ENCODE measurements at regions not wholly inside any gene's neighbourhood (a gene's known extent, or its start where the extent isn't known, plus 50 kb on each side); places are given as distances from the start of the nearest gene placed in this dataset.
"Not testable (repeated sequence)": the region's sequence is repeated elsewhere in the genome, so short reads cannot be mapped to it uniquely, and the experiment has no call there.

DNA sequence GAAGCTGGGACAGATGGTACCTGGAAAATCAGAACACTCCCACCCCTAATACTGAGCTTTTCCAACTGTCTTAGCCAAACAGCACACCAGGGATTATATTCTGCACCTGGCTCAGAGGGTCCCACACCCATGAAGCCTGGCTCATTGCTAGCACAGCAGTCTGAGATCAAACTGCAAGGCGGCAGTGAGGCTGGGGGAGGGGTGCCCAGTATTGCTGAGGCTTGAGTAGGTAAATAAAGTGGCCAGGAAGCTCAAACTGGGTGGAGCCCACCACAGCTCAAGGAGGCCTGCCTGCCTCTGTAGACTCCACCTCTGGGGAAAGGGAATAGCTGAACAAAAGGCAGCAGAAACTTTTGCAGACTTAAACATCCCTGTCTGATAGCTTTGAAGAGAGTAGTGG lies 403.3 kb downstream of the MBD2 start:
- DNase-seq (ENCODE audit: extremely low read depth, low read depth): not testable (repeated sequence)

GRCh38 chr18:53819671-53820070 lies 404.8 kb downstream of the MBD2 start:
- no peak for DNase-seq (ENCODE audit: extremely low read depth, low read depth)

DNA sequence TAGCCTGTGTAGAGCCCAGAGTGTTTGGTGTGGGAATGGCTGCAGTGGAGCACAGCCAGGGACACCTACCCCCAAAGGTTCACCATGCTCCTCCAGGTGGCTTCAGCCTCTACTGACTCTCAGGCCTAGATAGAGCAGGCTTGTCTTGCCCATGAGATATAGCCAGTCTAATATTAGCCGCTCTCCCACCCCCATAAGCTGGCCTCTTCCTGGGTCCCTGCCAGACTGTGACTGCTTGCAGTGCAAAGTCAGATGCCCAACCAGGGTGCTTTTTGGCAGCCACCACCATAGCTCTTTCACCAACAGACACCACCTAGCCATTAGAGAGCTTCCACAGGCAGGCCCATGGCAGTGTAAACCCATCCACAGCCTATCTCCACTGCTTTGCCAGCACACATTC lies 405.3 kb downstream of the MBD2 start:
- no peak for DNase-seq (ENCODE audit: extremely low read depth, low read depth)

DNA sequence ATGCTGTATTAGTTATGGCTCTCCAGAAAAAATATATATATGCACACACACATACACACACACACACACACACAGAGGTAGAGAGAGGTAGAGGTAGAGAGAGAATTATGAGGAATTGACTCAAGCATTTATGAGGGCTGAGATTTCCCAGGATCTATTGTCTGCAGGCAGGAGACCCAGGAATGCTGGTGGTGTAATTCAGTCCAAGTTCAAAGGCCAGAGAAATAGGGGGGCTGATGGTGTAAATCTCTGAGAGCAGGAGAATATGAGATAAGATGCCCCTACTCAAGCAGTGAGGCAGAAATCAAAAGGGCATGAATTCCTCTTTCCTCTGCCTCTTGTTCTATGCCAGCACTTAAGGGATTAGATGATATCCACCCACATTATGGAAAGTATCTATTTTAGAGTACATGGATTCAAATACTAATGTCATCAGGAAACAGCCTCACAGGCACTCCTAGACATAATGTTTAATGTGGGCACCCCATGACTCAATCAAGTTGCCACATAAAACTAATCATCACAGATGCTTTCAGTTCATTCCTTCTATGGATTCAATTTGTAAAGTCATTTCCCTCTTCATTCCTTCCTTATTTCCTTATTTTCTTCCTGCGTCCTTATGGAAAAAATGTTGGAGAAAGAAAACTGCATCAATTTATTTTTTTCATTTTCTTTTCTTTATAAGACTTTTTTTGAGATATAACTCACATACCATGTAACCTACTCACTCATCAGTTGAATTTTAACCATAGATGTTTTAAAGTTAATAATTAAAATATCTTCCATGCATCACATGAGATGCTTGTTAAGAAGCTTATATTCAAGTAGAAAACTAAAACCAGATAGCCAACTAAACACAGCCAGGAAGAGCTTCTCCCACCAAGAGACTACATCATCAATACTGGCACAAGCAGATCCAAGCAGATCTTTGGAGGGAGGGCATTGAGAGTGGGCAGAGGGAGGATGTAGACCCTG lies 406.2 kb downstream of the MBD2 start:
- no peak for DNase-seq (ENCODE audit: extremely low read depth, low read depth)

DNA sequence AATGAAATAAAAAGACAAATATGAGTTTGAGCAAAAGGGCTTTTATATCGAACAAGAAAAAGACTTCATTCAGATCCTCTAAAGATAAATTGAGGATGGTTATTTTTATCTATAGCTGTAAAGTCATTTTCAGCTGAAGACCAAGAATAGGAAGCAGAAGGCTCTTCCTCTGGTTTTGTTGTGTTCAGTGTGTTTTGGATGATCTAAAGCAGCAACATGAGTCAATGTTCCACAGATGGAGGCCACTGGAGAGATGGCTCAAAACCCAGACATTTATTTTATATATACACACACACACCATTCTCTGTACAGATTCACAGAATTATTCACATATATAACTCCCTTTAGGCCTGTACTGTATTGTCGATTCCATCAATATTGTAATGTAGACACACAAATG lies 424.3 kb downstream of the MBD2 start:
- DNase-seq (ENCODE audit: extremely low read depth, low read depth): no peak

DNA sequence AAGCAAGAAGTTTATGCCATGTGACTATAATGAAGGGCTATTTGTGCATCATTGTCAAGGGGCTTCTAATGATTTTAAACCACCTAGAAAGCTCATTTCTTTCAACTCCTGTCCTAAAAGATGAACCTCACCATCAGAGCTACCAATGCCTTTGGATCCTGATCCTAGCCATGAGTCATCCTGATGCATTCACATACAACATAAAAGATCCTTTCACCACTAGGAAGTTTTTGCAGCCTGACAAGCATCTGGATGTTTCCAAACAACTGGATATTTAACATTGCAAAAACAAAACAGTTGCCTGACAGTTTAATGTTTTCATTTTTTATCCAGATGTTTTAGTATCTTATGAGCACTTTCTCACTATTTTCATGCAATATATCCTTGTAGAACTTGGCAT lies 425.3 kb downstream of the MBD2 start:
- DNase-seq (ENCODE audit: extremely low read depth, low read depth): no peak

DNA sequence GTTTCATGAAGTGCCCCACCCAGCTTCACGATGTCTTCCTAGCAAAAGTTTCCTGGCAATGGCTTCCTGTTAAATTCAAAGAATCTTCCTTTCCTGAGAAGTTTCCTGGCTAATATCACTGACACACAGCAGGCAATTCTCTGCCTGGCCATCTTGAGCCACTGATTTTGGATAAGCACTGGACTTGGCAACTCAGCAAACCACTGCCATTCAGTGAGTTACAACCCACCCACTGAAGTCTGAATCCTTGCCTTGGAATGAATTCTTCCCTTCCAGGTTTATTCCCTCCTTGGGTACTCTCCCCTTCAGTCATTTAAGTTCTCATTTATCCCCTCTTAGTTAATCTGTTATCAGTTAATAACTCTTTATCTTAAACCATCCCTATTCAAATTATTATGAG lies 426.0 kb downstream of the MBD2 start:
- DNase-seq (ENCODE audit: extremely low read depth, low read depth): no peak

DNA sequence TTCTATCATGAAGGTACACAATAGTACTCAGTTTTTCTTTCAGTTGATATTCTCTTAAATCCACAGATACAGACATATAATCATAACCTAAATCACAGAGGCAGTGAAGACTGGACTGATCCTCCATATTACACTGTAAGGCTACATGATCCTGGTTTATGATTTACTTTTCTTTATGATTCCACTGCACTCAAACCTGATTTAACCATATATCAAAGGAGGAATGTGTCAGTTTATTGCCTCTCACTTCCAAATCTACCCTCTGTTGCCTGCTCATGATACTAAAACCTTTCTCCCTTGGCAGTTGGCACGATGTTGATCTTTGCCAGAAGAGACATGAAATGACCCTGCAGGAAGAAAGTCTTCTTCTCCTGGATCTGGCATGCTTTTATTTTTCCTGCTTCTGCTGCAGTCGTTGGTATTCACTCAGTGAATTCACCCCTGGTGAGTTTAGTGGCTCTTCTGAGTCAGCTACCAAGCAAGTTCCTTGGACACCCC lies 426.4 kb downstream of the MBD2 start:
- no peak for DNase-seq (ENCODE audit: extremely low read depth, low read depth)

GRCh38 chr18:53796040-53796729 lies 428.3 kb downstream of the MBD2 start:
- DNase-seq (ENCODE audit: extremely low read depth, low read depth): peak; percentile 14

GRCh38 chr18:53795610-53796009 lies 428.9 kb downstream of the MBD2 start:
- no peak for DNase-seq (ENCODE audit: extremely low read depth, low read depth)

GRCh38 chr18:53795061-53795460 lies 429.4 kb downstream of the MBD2 start:
- DNase-seq (ENCODE audit: extremely low read depth, low read depth): no peak

GRCh38 chr18:53792762-53793161 lies 431.7 kb downstream of the MBD2 start:
- no peak for DNase-seq (ENCODE audit: extremely low read depth, low read depth)

DNA sequence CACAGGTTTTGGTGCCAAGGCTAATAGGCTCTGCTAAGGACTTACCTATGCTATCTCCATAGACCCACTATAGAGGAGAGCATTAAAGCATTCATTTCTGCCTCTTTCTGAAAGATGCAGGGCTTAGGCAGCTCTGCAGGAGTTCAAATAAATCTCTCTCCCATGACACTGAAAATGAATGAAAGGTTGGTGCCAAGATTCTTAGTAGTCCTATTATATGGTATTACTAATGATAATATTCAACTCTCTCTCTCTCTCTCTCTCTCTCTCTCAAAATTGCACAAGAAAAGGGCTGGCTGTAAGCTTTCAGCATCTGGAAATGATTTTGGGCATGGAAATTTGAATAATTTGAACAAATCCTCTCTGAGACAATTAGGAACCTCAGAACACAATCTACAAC lies 433.7 kb downstream of the MBD2 start:
- no peak for DNase-seq (ENCODE audit: extremely low read depth, low read depth)

DNA sequence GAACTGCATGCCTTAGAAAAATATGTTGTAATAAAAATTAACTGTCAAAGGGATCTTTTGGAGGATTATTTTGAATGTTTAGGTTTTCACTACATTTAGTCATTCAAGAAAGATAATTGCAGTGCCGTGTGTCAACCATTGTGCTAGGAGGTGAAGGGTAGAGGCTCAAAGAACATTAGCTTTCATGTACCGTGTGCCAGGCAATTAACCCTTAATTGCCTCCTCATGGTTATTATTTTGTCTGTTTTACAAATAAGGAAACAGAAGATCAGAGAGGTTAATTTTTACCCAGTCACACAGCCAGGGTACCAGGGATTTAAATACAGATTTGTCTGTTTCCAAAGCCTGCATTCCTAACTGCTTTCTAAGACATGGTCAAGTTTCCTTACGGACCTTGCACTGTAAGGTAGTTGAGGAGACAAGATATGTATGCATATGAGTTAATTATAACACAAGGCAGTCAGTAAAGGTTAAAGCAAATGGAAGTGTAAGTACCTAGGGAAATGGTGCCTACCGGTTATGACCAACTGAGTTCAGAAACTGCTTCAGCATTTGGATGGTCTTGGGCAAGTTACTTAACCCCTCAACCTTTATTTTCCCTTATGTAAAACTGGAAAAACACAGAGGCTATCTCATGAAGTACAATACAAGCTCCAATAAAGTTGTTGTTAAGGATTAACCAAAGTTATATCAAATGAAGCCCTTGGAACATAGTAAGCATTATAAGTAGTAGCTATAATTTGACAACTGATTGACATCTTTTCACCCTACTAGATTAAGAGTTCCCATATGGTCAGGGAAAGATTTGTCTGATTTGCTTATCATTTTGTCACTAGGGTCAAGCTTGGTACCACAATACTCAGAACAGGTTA lies 434.9 kb downstream of the MBD2 start:
- no peak for DNase-seq (ENCODE audit: extremely low read depth, low read depth)

GRCh38 chr18:53785811-53786210 lies 438.7 kb downstream of the MBD2 start:
- DNase-seq (ENCODE audit: extremely low read depth, low read depth): no peak

GRCh38 chr18:53784253-53784652 lies 440.2 kb downstream of the MBD2 start:
- no peak for DNase-seq (ENCODE audit: extremely low read depth, low read depth)

DNA sequence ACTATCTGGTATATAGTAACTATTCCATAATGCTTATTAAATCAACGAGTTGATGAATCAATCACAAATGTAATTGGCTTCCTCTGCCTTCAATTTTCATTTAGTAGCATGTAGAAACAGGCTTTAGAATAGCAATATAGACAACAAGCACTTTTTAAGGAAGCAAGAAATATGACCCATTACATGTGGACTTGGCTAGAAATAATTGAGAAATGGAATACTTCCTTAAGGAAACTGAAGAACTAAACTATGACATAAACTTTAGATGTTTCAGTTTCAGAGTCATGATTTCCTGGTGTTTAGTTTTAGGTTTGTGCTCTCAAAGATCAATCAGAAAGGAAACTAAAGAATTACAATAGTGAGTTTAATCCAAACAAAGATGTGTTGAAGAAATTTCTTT lies 443.8 kb downstream of the MBD2 start:
- no peak for DNase-seq (ENCODE audit: extremely low read depth, low read depth)

DNA sequence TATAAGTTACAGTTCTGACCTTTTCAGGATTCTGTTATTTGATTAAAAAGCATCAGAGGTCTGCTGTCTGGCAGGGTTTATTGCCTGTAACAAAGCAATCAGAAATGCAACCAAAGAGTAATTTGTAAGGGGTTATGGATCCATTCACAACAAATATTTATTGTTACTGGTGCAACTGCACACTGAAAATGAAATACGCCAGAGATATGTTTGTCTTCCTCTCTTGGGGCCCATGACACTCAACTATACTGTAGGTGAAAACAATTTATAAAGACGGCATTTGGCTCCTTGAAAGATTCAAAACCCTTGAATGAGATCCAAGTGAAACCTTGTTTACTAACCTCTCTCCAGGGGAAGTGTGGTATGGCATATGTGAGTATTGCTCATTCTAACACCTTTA lies 452.2 kb downstream of the MBD2 start:
- DNase-seq (ENCODE audit: extremely low read depth, low read depth): no peak

DNA sequence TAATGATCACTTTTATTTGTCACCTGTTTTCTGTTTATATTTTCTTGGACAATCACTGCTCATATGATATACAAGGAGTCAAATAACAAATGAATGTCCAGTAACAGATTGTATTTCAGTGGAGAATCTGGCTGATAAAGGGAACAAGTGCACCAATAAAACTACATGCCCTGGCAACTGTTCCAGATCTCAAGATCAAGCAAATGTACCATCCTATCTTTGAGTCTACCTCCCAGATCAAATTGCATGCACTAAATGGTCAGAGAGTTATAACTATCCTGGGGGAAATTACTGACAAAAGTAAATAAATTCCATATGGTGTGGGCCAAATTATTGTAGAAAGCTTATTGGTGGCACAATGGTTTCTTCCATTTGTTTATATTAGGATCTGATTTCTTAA lies 452.8 kb downstream of the MBD2 start:
- DNase-seq (ENCODE audit: extremely low read depth, low read depth): no peak

DNA sequence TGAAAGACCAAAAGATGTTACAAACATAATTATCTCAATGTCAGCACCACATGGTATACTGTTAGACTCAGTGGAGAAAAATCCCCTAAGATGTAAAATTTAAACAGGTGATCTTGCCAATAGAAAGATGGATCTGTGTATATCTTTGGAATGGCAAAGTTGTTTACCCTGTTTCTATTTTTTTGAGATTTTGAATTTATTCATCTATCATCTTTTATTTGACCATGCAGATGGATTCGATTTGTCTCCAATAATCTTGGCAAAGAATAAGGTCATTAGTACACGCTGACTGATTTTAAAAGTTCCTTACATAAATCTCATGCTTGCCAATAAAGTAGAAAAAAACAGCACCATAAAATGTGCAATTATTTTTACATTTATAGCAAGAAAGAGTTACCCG lies 459.3 kb downstream of the MBD2 start:
- no peak for DNase-seq (ENCODE audit: extremely low read depth, low read depth)

DNA sequence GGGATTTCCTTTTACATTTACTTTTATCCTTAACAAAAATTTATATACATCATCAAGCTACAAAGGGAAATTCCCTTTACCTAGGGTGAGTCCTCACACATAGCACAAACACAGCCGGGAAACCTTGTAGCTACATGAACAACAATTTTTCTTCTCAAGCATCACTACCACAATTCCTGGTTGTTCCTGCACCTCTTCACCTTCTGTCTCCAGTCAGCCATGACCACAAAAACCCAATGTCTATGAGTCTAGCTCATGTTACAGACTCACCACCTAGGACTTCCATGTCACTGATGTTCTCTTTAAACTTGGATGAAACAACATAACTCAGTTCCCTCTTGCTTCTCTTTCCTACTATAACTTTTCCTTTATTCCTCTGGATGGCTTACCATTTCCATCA lies 460.4 kb downstream of the MBD2 start:
- DNase-seq (ENCODE audit: extremely low read depth, low read depth): no peak

Data from NCI-H460 (cell line).